Hypothalamus (tissue), 51 donors: ENCODE measurements at regions not wholly inside any gene's neighbourhood (a gene's known extent, or its start where the extent isn't known, plus 50 kb on each side); places are given as distances from the start of the nearest gene placed in this dataset.
"Not testable (repeated sequence)": the region's sequence is repeated elsewhere in the genome, so short reads cannot be mapped to it uniquely, and the experiment has no call there.

Experiments
- DNase-seq, 51 donors: peaks; one replicate each; lab custom pipeline; 2025; lab: John Stamatoyannopoulos, UW

- not testable (repeated sequence) for DNase-seq
These were observed 240.1 kb downstream of the ZNF92 start for GRCh38 chr7:65613644-65614289.

GRCh38 chr7:65616111-65616510 lies 242.5 kb downstream of the ZNF92 start:
- DNase-seq: not testable (repeated sequence)

- peak in 1 of 51 donors; percentile 4 for DNase-seq
These were observed 246.6 kb downstream of the ZNF92 start for GRCh38 chr7:65620216-65620615.

- DNase-seq: peak in 19 of 51 donors; percentile 0 to 56 (median 4)
These were observed 248.0 kb downstream of the ZNF92 start for GRCh38 chr7:65621580-65622201.

GRCh38 chr7:65631236-65631635 lies 241.6 kb upstream of the VKORC1L1 start:
- DNase-seq: not testable (repeated sequence)

- not testable (repeated sequence) for DNase-seq
These were observed 239.1 kb upstream of the VKORC1L1 start for GRCh38 chr7:65633587-65634404.

GRCh38 chr7:65638918-65639317 lies 234.0 kb upstream of the VKORC1L1 start:
- DNase-seq: not testable (repeated sequence)

GRCh38 chr7:65639717-65640116 lies 233.2 kb upstream of the VKORC1L1 start:
- not testable (repeated sequence) for DNase-seq

- DNase-seq: not testable (repeated sequence)
These were observed 229.4 kb upstream of the VKORC1L1 start for GRCh38 chr7:65643498-65643897.

- DNase-seq: not testable (repeated sequence)
These were observed 225.5 kb upstream of the VKORC1L1 start for GRCh38 chr7:65647153-65647964.

- DNase-seq: not testable (repeated sequence)
These were observed 221.7 kb upstream of the VKORC1L1 start for GRCh38 chr7:65651174-65651573.

- DNase-seq: not testable (repeated sequence)
These were observed 220.9 kb upstream of the VKORC1L1 start for GRCh38 chr7:65651826-65652592.

GRCh38 chr7:65652669-65653068 lies 220.2 kb upstream of the VKORC1L1 start:
- DNase-seq: not testable (repeated sequence)

- DNase-seq: not testable (repeated sequence)
These were observed 216.2 kb upstream of the VKORC1L1 start for GRCh38 chr7:65656494-65657188.

- not testable (repeated sequence) for DNase-seq
These were observed 189.5 kb upstream of the VKORC1L1 start for GRCh38 chr7:65683362-65683761.

- not testable (repeated sequence) for DNase-seq
These were observed 173.7 kb upstream of the VKORC1L1 start for GRCh38 chr7:65699026-65699714.

GRCh38 chr7:65699715-65700356 lies 173.0 kb upstream of the VKORC1L1 start:
- not testable (repeated sequence) for DNase-seq
